ENCODE measurements at regions not wholly inside any gene's neighbourhood (a gene's known extent, or its start where the extent isn't known, plus 50 kb on each side); places are given as distances from the start of the nearest gene placed in this dataset.

GRCh38 chr12:91804533-91804932, 341.1 kb downstream of the BTG1 start:
- TF ChIP-seq GATA2 (IDR thresholded peaks at IDR 0.05; ENCODE audit: low read depth, low read length) (no peak), GATA3 (IDR thresholded peaks at IDR 0.05; ENCODE audit: low read depth, low read length) (no peak)
